ENCODE measurements at regions not wholly inside any gene's neighbourhood (a gene's known extent, or its start where the extent isn't known, plus 50 kb on each side); places are given as distances from the start of the nearest gene placed in this dataset.

DNA sequence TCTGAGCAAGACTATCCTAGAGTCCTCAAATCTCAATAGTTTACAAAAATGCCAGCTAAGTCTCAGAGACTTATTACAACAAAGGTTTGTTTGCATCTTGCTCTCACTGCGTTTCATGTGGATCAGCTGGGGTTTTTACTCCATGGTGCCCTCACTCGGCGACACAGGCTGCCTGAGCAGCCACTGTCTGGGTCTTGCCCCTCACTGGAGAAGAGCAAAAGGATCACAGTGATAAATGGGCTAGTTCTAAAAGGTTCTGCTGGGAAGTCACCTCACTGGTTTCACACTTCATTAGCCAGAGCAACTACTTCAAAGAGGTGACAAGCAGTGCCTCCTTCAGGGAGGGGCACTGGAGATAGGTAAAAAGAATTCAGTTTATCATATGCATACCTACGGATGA, 392.0 kb downstream of the RPL10L start:
- no peak for DNase-seq (ENCODE audit: extremely low spot score, unreplicated experiment)
- TF ChIP-seq, protein P1, sequence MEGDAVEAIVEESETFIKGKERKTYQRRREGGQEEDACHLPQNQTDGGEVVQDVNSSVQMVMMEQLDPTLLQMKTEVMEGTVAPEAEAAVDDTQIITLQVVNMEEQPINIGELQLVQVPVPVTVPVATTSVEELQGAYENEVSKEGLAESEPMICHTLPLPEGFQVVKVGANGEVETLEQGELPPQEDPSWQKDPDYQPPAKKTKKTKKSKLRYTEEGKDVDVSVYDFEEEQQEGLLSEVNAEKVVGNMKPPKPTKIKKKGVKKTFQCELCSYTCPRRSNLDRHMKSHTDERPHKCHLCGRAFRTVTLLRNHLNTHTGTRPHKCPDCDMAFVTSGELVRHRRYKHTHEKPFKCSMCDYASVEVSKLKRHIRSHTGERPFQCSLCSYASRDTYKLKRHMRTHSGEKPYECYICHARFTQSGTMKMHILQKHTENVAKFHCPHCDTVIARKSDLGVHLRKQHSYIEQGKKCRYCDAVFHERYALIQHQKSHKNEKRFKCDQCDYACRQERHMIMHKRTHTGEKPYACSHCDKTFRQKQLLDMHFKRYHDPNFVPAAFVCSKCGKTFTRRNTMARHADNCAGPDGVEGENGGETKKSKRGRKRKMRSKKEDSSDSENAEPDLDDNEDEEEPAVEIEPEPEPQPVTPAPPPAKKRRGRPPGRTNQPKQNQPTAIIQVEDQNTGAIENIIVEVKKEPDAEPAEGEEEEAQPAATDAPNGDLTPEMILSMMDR (IDR thresholded peaks at IDR 0.05) = no peak

DNA sequence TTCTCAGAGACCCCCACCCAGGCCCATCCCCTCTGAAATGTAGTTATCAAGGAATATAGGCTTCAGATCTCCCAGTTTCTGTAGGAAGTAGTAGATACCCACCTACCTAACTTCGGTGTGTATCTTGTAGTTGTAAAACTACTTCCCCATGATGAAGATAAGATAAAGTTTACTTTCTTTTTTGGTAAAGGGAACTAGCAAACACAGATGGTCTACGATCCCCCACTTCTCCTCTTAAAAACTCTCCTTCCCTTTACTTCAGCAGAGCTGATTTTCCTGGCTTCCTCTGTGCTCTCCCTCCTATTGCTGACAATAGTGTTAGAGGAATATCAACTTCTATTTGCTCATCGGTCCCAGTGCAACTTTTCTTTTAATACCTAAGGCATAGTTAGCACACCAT, 395.2 kb downstream of the RPL10L start:
- Mint-ChIP-seq H3K36me3 (ENCODE audit: unreplicated experiment) (no peaks in the 10 kb centered on the region), H3K4me1 (ENCODE audit: unreplicated experiment) (no peaks in the 10 kb centered on the region), H3K27ac (ENCODE audit: unreplicated experiment) (no peak overlapping the region), H3K4me3 (ENCODE audit: unreplicated experiment) (no peak overlapping the region), H3K27me3 (ENCODE audit: unreplicated experiment) (peaks cover 2% of the 10 kb centered on the region), H3K9me3 (ENCODE audit: unreplicated experiment) (no peaks in the 10 kb centered on the region)
- DNase-seq (ENCODE audit: extremely low spot score, unreplicated experiment) = no peak
- TF ChIP-seq, protein P1 (IDR thresholded peaks at IDR 0.05) = no peak

More for the DNA sequence above, 392.0 kb downstream of the RPL10L start:
- Mint-ChIP-seq H3K27me3 (ENCODE audit: unreplicated experiment) (peaks cover 2% of the 10 kb centered on the region), H3K4me3 (ENCODE audit: unreplicated experiment) (no peak overlapping the region), H3K27ac (ENCODE audit: unreplicated experiment) (no peak overlapping the region), H3K4me1 (ENCODE audit: unreplicated experiment) (no peaks in the 10 kb centered on the region), H3K9me3 (ENCODE audit: unreplicated experiment) (no peaks in the 10 kb centered on the region), H3K36me3 (ENCODE audit: unreplicated experiment) (no peaks in the 10 kb centered on the region)

DNA sequence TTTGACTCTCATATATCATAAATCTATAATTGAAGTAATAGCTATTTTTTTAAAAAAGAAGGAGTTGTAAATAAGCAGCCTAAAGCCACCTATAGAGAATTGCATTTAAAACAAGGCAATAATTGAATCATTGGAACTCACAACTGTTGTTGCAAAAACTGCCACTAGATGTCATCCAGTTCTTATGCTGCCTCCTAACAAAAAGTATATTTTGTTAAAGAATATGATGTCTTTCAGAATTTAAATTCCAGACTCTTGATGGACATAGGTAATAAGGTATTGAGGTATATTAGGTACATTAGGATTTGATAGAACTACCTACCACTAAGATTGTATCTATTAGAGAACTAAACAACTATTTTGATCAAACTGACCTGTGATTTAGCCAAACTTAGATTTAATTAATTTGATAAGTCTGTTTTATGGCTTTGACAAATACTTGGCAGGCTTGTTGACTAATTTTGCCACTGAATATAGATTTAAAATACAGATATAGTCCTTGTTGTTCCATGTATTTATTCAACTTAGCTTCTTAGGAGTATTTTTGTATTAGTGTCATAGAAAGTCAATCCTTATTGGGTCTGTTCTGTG, 401.4 kb downstream of the RPL10L start:
- peaks cover 9% of the 10 kb centered on the region for H3K27me3 Mint-ChIP-seq (ENCODE audit: unreplicated experiment)
- H3K9me3 Mint-ChIP-seq (ENCODE audit: unreplicated experiment) = no peaks in the 10 kb centered on the region
- TF ChIP-seq, protein P1 (IDR thresholded peaks at IDR 0.05) = peak; percentile 70
- H3K4me3 Mint-ChIP-seq (ENCODE audit: unreplicated experiment) = no peak overlapping the region
- no peak for DNase-seq (ENCODE audit: extremely low spot score, unreplicated experiment)
- no peaks in the 10 kb centered on the region for H3K4me1 Mint-ChIP-seq (ENCODE audit: unreplicated experiment)
- no peak overlapping the region for H3K27ac Mint-ChIP-seq (ENCODE audit: unreplicated experiment)
- H3K36me3 Mint-ChIP-seq (ENCODE audit: unreplicated experiment) = no peaks in the 10 kb centered on the region

DNA sequence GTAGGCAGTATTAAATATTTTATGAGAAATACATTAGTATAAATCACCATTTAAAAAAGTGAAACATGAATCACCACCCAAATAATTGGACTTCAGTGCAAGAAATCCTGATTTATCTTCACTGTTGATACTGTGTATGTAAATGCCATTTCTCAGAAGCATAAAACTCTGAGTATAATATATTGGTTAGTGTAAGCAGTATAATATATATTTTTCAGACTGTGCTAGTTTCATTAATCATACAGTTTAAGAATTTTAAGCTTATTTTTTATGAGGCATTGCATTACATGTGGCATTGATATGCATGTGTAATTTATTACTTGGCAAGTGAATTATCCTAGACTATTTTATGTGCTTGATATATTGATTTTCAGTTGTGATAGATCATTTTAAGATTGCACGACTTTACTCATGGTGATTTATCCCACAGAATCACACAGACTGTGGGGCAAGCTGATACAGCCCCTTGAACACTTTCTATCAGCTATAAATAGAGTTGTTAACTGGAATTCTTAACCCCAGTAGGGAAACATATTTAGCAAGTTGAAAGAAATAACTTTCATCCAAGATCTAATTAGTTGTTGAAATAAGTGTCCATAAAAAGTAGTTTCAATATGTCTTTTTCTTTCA, 403.5 kb downstream of the RPL10L start:
- H3K27me3 Mint-ChIP-seq (ENCODE audit: unreplicated experiment) = peaks cover 9% of the 10 kb centered on the region
- H3K4me3 Mint-ChIP-seq (ENCODE audit: unreplicated experiment) = no peak overlapping the region
- no peak for DNase-seq (ENCODE audit: extremely low spot score, unreplicated experiment)
- H3K36me3 Mint-ChIP-seq (ENCODE audit: unreplicated experiment) = no peaks in the 10 kb centered on the region
- TF ChIP-seq, protein P1 (IDR thresholded peaks at IDR 0.05) = no peak
- no peaks in the 10 kb centered on the region for H3K4me1 Mint-ChIP-seq (ENCODE audit: unreplicated experiment)
- H3K27ac Mint-ChIP-seq (ENCODE audit: unreplicated experiment) = no peak overlapping the region
- H3K9me3 Mint-ChIP-seq (ENCODE audit: unreplicated experiment) = no peaks in the 10 kb centered on the region

DNA sequence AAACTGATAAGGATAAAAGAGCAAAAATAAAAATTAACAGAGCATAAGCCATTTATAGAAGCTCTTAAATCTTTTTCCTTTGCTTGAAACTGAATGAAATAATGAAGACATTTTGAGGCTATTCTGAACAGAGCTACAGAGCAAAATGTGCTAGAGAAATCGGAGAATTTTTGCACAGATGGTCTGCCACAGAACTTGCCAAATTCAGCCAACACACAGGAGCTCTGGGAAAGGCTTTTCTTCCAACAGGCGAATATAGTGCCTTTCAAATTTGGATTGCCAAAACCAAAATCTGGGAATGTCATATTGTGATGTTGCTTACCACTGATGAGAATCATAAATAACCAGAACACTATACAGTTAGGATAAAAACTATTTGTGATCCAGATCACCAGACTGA, 406.3 kb downstream of the RPL10L start:
- peaks cover 6% of the 10 kb centered on the region for H3K27me3 Mint-ChIP-seq (ENCODE audit: unreplicated experiment)
- no peaks in the 10 kb centered on the region for H3K9me3 Mint-ChIP-seq (ENCODE audit: unreplicated experiment)
- no peak overlapping the region for H3K27ac Mint-ChIP-seq (ENCODE audit: unreplicated experiment)
- TF ChIP-seq, protein P1 (IDR thresholded peaks at IDR 0.05) = no peak
- no peak overlapping the region for H3K4me3 Mint-ChIP-seq (ENCODE audit: unreplicated experiment)
- no peaks in the 10 kb centered on the region for H3K4me1 Mint-ChIP-seq (ENCODE audit: unreplicated experiment)
- no peak for DNase-seq (ENCODE audit: extremely low spot score, unreplicated experiment)
- no peaks in the 10 kb centered on the region for H3K36me3 Mint-ChIP-seq (ENCODE audit: unreplicated experiment)

All from osteocyte (in vitro differentiated cells).